ENCODE measurements at regions not wholly inside any gene's neighbourhood (a gene's known extent, or its start where the extent isn't known, plus 50 kb on each side); places are given as distances from the start of the nearest gene placed in this dataset.

DNA sequence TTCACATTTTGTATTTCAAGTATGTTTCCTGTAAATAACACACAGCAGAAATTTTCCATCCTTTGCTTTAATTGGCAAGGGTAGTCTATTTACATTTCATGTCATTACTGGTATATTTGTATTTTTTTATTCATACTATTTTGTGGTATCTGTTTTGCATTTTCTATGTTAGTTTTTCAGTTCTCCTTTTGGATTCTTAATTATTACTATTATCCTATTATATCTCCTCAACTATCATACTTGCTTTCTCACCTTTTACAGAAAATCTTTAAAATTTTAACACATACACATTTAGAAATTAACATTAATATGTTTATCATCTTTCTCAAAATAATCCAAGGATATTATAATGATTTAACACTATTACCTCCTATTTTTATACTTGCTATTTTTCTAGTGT lies 918.3 kb upstream of the MAP3K7 start:
- TF ChIP-seq GATA3 (IDR thresholded peaks at IDR 0.05; ENCODE audit: low read depth, low read length) (no peak), GATA2 (IDR thresholded peaks at IDR 0.05; ENCODE audit: low read depth, low read length) (no peak)
